Subcutaneous abdominal adipose tissue (tissue), 5 donors: ENCODE measurements at regions not wholly inside any gene's neighbourhood (a gene's known extent, or its start where the extent isn't known, plus 50 kb on each side); places are given as distances from the start of the nearest gene placed in this dataset.
"Not testable (repeated sequence)": the region's sequence is repeated elsewhere in the genome, so short reads cannot be mapped to it uniquely, and the experiment has no call there.

ENCODE experiments used
- H3K27ac ChIP-seq: one replicate; pipeline ENCODE4 v1.7.0; 2013; ENCODE audit warnings: low read depth, mild to moderate bottlenecking, inconsistent platforms, low read length, moderate library complexity
- H3K27me3 ChIP-seq, 5 donors: one replicate each; pipeline ENCODE4 v1.7.0; 2013; ENCODE audit warnings: low read length in 5 of 5, inconsistent platforms in 1 of 5; ENCODE audit not compliant: control insufficient read depth in 5 of 5, insufficient read depth in 4 of 5
- H3K36me3 ChIP-seq, 5 donors: one replicate each; pipeline ENCODE4 v1.7.0; 2013; ENCODE audit warnings: low read length in 5 of 5; ENCODE audit not compliant: control insufficient read depth in 5 of 5, insufficient read depth in 5 of 5
- H3K4me1 ChIP-seq, 5 donors: one replicate each; pipeline ENCODE4 v1.7.0; 2013; ENCODE audit warnings: low read length in 5 of 5, mild to moderate bottlenecking in 3 of 5, moderate library complexity in 1 of 5; ENCODE audit not compliant: control insufficient read depth in 5 of 5, insufficient read depth in 5 of 5
- H3K4me3 ChIP-seq, 5 donors: one replicate each; pipeline ENCODE4 v1.7.0; 2013; ENCODE audit warnings: low read length in 5 of 5, low read depth in 1 of 5
- H3K9ac ChIP-seq, 5 donors: one replicate each; pipeline ENCODE4 v1.7.0; 2013; ENCODE audit warnings: low read length in 5 of 5, mild to moderate bottlenecking in 4 of 5, moderate library complexity in 3 of 5
- H3K9me3 ChIP-seq, 5 donors: one replicate each; pipeline ENCODE4 v1.7.0; 2013; ENCODE audit warnings: low read length in 5 of 5; ENCODE audit not compliant: control insufficient read depth in 5 of 5
- donor health status: healthy.
- donor health status: healthy.
- donor health status: healthy.
- donor health status: healthy.
- donor health status: healthy.

DNA sequence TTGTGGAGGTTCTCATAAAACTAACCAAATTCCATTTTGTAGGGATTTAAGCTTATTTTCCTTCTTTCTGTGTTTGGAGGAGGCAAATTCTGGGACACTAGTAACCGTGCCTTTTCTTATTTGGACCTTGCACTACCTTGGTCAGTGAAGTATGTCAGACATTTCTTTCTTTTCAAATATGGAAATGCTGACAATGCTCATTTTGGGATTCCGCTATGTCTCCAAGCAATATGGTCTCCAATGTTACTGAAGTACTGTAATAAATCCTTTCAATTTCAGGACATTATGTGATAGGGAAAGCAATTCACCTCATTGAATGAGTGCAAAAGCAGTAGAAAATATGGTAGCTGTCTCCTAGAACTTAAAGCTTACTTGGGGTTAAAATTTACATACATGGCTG is 372.3 kb downstream of the HLX start:
- Histone ChIP-seq H3K36me3 (no peaks in the 10 kb centered on the region), H3K9me3 (peaks cover 0 to 4% (median 0%) of the 10 kb centered on the region in 5 donors), H3K4me1 (no peaks in the 10 kb centered on the region), H3K9ac (no peak overlapping the region), H3K27ac (no peak overlapping the region), H3K27me3 (no peaks in the 10 kb centered on the region), H3K4me3 (no peak overlapping the region)

DNA sequence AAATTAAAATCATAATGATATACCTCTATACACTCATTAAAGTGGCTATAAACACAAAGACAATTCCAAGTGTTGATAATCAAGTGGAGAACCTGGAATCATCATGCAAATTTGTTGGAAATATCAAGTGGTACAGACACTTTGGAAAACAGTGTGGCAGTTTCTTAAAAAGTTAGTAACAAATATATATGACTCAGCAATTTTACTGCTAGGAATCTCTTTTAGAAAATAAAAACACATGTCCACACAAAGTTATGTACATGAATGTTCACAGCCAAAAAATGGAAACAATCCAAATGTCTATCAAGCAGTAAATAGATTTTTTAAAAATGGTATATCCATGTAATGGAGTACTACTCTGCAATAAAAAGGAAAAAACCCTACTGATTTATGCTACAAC is 375.6 kb downstream of the HLX start:
- Histone ChIP-seq H3K27ac (no peak overlapping the region), H3K9me3 (peaks cover 0 to 4% (median 0%) of the 10 kb centered on the region in 5 donors), H3K27me3 (no peaks in the 10 kb centered on the region), H3K9ac (no peak overlapping the region), H3K4me1 (no peaks in the 10 kb centered on the region), H3K36me3 (no peaks in the 10 kb centered on the region), H3K4me3 (no peak overlapping the region)

DNA sequence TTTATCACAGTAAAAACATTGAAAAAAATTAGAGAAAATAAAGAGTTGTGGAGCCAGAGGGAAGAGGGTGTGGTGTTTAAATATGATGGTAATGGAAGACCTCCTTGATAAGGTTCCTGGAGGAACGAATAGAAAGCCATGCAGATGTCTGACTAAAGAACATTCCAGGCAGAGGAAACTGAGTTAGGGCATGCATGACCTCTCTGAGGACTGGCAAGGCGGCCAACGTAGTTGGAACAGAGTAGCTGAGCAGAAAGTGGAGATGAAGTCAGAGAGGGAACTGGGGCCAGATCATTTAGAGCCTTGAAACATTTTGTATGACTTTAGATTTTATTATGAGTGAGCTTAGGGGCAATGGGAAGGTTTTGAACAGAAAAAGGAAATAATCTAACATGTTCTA is 377.5 kb downstream of the HLX start:
- H3K36me3 ChIP-seq: no peaks in the 10 kb centered on the region
- H3K27me3 ChIP-seq: no peaks in the 10 kb centered on the region
- H3K27ac ChIP-seq: no peak overlapping the region
- H3K4me1 ChIP-seq: no peaks in the 10 kb centered on the region
- H3K9ac ChIP-seq: no peak overlapping the region
- peaks cover 0 to 4% (median 0%) of the 10 kb centered on the region in 5 donors for H3K9me3 ChIP-seq
- H3K4me3 ChIP-seq: no peak overlapping the region

DNA sequence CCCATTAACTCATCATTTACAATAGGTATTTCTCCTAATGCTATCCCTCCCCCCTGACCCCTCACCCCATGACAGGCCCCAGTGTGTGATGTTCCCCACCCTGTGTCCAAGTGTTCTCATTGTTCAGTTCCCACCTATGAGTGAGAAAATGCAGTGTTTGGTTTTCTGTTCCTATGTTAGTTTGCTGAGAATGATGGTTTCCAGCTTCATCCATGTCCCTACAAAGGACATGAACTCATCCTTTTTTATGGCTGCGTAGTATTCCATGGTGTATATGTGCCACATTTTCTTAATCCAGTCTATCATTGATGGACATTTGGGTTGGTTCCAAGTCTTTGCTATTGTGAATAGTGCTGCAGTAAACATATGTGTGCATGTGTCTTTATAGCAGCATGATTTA is 378.3 kb downstream of the HLX start:
- not testable (repeated sequence) for H3K27ac ChIP-seq, H3K4me1 ChIP-seq, H3K36me3 ChIP-seq, H3K9ac ChIP-seq, H3K4me3 ChIP-seq, H3K27me3 ChIP-seq, H3K9me3 ChIP-seq

DNA sequence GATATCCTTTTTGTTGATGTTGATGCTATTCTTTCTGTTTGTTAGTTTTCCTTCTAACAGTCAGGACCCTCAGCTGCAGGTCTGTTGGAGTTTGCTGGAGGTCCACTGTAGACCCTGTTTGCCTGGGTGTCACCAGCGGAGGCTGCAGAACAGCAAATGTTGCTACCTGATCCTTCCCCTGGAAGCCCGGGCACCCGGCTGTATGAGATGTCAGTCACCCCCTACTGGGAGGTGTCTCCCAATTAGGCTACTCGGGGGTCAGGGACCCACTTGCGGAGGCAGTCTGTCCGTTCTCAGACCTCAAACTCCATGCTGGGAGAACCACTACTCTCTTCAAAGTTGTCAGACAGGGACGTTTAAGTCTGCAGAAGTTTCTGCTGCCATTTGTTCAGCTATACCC is 383.4 kb downstream of the HLX start:
- not testable (repeated sequence) for H3K9me3 ChIP-seq, H3K36me3 ChIP-seq, H3K9ac ChIP-seq, H3K27me3 ChIP-seq, H3K4me3 ChIP-seq, H3K27ac ChIP-seq
- peaks cover 1 to 18% (median 16%) of the 10 kb centered on the region in 5 donors for H3K4me1 ChIP-seq

DNA sequence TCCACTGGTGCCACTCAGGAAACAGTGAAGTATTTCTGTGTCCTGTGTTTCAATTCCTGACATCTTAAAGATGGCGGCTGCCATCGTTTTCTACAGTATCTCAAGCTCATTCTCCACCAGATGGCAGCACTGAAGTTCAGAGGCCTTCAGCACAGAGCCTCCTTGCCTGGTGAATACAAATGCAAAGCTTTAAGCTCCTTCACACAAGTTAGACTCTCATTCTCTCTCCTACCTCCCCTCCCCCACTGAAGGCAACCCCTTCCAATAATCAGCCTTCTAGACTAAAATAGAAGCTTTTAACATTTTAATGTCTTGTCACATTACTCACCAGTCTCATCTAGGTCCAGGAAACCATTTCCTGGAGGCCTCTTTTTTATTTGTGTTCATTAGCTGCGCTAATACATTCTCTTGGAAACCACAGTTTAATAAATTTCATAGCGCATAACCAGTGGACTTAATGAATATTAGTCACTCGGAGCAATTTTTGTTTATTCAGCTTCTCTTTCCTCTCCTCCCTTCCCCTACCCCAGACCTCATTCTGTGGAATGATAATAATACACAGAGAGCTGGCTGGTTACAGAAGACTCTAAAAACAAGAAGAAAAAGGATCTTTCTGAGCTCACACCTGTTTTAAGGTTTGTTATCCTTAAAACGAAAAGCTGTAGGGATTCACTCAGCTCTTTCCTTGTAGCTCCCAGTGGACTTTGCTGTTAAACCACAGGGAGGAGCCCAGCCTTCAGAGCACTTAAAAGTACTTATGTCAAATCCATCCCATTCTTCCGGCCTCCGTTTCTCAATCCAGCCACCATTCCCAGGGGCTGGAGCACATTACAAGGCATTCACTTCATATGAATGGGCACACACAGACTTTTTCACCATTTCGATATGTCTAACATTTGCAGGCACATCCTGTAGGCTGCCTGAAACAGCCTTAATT is 384.9 kb downstream of the HLX start:
- H3K4me1 ChIP-seq: peaks cover 1 to 18% (median 16%) of the 10 kb centered on the region in 5 donors
- H3K9ac ChIP-seq: peak overlapping the region in 4 of 5 donors; percentile 6 to 70 (median 29)
- no peaks in the 10 kb centered on the region for H3K9me3 ChIP-seq
- H3K4me3 ChIP-seq: peak overlapping the region in 4 of 5 donors; percentile 12 to 57 (median 34)
- H3K36me3 ChIP-seq: no peaks in the 10 kb centered on the region
- H3K27me3 ChIP-seq: no peaks in the 10 kb centered on the region
- H3K27ac ChIP-seq: peak overlapping the region; percentile 43

DNA sequence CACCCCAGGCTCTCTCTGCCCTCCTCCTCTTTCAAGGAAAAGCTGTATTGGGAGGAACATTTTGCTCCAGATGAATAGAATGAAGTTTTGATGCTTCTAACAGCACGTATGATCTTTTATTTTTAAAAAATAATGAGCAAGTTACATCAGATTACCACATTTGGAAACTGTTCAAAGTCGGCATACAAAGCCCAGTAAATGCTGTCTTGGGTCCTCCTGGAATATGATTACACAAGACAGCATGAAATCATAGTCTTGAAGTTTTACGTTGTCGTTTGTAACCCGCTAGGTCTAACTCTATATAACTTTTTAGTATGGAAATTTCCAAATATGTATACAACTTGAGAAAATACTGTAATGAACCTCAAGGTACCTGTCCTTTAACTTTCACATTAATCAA is 385.6 kb downstream of the HLX start:
- H3K4me1 ChIP-seq: peaks cover 1 to 18% (median 16%) of the 10 kb centered on the region in 5 donors
- H3K9me3 ChIP-seq: no peaks in the 10 kb centered on the region
- H3K27me3 ChIP-seq: no peaks in the 10 kb centered on the region
- peak overlapping the region; percentile 43 for H3K27ac ChIP-seq
- peak overlapping the region in 4 of 5 donors; percentile 12 to 57 (median 34) for H3K4me3 ChIP-seq
- H3K9ac ChIP-seq: peak overlapping the region in 2 of 5 donors; percentile 35 to 70
- no peaks in the 10 kb centered on the region for H3K36me3 ChIP-seq

DNA sequence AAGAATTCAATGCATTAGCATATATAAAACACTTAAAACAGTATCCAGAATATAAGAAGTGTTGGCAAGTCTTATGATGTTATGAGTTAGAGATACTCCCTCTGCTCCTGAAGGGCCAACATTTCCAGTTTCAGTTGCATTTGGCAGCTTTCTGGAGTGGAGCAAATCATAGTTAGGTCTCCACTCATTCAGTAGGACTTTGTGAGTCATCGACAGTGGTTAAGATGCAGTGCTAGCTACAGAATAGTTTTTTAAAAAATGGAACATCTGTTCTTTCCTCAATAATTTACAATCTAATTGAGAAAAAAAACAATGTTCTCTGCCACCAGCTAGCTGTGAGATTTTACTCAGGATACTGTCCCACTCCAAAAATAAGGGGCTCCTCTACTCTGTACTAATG is 389.1 kb downstream of the HLX start:
- no peaks in the 10 kb centered on the region for H3K9me3 ChIP-seq
- no peak overlapping the region for H3K9ac ChIP-seq
- no peak overlapping the region for H3K4me3 ChIP-seq
- peaks cover 1 to 18% (median 16%) of the 10 kb centered on the region in 5 donors for H3K4me1 ChIP-seq
- no peaks in the 10 kb centered on the region for H3K27me3 ChIP-seq
- no peak overlapping the region for H3K27ac ChIP-seq
- H3K36me3 ChIP-seq: no peaks in the 10 kb centered on the region

DNA sequence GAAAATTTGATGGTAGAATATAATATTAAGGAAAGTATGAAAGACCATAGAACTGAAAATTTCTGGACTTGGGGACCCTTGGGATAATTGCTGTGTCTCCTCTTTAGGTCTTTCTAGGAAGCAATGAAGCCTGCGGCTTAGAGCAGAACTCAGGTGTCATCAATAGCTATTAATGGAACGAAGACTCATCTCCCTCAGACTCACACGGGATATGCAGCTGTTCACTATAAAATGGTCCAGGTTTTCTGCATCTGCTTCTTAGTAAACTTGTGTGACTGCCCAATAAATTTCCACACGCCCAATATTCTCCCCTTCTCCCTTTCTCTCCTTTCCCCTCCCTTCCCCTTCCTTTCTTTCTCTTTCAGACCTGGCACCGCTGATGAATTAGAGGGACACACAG is 392.5 kb downstream of the HLX start:
- no peak overlapping the region for H3K9ac ChIP-seq
- no peaks in the 10 kb centered on the region for H3K27me3 ChIP-seq
- H3K4me3 ChIP-seq: no peak overlapping the region
- no peak overlapping the region for H3K27ac ChIP-seq
- no peaks in the 10 kb centered on the region for H3K4me1 ChIP-seq
- H3K9me3 ChIP-seq: no peaks in the 10 kb centered on the region
- no peaks in the 10 kb centered on the region for H3K36me3 ChIP-seq

DNA sequence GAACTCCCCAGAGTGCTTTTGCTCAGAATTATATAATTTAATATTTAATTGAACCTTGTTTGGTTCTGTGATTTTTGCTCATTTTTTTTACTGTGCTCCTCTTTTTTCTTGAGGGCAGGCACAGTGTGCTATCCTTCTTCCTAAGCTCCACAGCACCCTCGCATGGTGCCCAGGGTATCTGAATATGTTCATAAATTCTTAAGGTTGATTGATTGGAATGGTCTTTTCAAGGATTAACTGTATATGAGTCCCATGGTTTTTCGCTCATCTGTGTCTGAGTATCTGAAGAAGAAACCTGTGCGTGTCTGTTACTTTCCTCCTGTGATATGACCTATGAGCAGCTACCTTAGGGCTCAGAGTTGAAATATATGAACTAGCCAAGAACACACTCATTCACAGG is 393.7 kb downstream of the HLX start:
- no peaks in the 10 kb centered on the region for H3K36me3 ChIP-seq
- no peaks in the 10 kb centered on the region for H3K9me3 ChIP-seq
- H3K4me3 ChIP-seq: no peak overlapping the region
- no peaks in the 10 kb centered on the region for H3K27me3 ChIP-seq
- H3K4me1 ChIP-seq: no peaks in the 10 kb centered on the region
- H3K9ac ChIP-seq: no peak overlapping the region
- H3K27ac ChIP-seq: no peak overlapping the region
